Activated CD4-positive, alpha-beta T cell treated with anti-CD3 and anti-CD28 coated beads, Interleukin-2, amount 50 U/mL, for 24 hours (primary cell): ENCODE measurements at regions not wholly inside any gene's neighbourhood (a gene's known extent, or its start where the extent isn't known, plus 50 kb on each side); places are given as distances from the start of the nearest gene placed in this dataset.
A peak's percentile ranks its signal among the peaks of the same experiment; 100 is the strongest.

Experiments
- DNase-seq, 2 donors: peaks; one replicate each; pipeline ENCODE4 v3.0.0-alpha.2; 2020; ENCODE audit warnings: low read depth in 1 of 2, low spot score in 1 of 2

- DNase-seq, result no peak
Measured at GRCh38 chr15:70508561-70509281, 254.6 kb downstream of the UACA start.

- no peak for DNase-seq
Measured at GRCh38 chr15:70507772-70508371, 255.5 kb downstream of the UACA start.

- no peak for DNase-seq
Measured at GRCh38 chr15:70505936-70506912, 257.1 kb downstream of the UACA start.

DNA sequence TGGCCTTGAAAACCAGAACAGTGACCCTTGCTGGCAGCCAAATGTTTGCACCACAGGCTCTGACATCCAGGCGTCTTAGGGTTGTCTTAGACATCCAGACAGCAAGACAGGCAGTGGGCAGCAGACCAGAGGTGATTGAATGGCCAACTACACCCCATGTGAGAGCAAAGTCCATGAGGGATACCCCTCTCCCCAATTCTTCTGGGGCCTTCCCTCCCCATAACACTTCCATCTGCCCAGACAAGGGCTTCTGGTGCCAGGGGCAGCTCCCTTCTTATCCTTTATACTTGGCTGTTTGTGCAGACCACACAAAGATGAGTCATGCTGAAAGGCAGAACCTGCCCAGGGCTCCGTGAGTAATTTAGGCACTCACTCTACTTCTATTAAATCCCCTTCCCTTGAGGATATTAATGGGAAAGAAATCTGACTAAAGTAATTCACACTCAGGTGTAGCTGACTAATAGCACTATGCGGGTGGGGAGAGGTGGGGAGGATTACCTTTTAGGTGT lies 257.9 kb downstream of the UACA start:
- DNase-seq, result no peak

DNA sequence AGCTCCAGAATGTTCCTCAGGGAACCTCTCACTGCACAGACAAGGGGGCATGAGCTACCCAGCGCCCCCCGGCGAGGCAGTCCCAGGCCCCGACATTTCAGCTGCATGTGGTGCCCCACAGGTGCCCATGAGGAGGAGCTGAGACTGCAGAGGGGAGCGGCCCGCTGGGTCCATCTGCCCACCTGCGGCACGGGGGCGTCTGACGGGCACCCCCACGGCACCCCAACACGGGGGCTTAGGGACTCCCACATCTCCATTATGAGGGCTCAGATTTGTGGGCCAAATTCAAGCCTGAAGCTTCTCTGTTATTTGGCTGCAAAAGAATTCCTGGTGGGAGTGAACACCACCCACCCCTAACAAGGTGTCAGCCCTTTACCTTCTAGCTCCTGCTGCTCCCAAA lies 258.4 kb downstream of the UACA start:
- no peak for DNase-seq

GRCh38 chr15:70504299-70504951 lies 258.9 kb downstream of the UACA start:
- no peak for DNase-seq

GRCh38 chr15:70503798-70504298 lies 259.5 kb downstream of the UACA start:
- DNase-seq, result no peak

GRCh38 chr15:70503073-70503745 lies 260.1 kb downstream of the UACA start:
- DNase-seq, result no peak

DNA sequence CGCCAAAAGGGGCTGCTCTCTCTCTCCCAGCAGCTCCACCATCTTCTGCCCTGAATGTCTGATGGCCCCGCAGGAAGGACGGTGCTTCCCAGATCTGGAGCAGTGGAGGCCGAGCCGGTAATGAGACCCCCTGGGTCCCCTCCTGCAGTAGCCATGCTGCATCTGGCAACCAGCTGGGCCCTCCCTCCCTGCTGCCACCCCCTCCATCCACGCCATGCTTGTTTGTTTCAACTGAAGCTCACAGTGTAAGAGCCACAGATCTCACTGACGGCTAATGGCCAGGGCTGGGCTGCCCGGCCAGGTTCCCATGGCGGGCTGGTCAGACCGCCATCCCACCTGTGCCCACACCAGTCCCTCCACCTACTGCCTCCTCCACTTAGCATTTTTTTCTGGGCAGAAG lies 260.8 kb downstream of the UACA start:
- no peak for DNase-seq

DNA sequence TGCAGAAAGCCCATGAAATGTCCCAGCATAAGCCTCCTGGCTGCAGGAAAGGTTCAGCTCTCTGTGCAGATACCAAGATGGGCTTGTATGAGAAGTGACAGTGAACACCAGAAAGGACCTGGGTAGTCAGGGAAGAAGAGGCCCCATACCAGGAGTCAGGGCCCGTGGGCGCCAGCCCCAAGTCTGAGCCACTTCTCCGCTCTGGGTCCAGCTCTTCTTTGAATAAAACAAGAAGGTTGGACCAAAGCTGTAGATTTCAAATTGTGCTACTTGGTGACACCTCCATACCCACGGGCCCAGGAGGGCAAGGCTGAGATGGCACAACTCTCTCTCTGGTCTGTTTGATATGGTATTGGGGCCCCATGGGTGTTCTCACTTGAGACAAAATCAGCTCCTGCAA lies 261.5 kb downstream of the UACA start:
- DNase-seq, result no peak

DNA sequence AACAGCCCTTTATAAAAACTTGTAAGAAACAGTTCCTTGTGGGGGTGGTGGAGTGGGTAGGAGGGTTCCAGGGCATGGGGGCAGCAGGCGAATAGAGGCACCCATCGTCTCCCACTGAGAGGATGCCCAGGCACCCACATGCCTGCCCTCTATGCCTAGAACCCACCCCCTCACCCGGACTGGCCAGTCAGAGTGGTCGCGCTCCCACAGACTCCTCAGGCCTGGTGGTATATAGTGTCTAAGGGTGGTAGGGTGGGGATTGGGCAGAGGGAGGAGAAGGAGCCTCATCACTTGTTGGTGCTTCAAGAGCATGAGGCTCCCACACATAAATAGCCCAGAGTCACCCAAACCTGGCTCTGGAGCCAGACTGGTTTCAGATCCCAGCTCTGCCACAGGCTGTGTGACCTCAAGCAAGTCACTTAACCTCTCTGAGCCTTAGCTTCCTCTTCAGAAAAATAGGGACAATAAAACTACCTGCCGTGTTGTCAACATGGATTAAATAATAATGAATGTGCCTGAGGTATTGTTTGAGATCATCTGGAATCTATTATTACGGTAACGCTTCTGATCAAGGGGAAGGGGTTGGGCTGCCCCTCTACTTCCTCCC lies 262.1 kb downstream of the UACA start:
- DNase-seq, result no peak

DNA sequence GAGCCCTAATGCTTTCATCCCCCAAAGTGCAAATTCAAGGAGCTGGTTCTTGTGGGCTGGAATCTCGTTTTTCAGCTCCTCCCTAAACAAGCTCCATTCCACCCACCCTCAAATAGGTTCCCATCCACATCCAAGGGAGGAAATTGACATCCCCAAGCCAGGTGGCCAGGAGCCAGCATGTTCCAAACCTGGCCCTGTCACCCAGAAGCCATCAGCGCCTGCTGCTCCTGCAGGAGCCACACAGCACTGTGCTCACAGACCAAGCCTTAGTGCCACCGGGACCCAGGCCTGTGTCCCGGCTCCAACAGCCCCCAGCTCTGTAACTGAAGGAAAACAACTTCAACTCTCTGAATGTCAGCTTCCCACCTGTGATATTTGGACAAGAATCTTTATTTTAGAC lies 263.6 kb downstream of the UACA start:
- DNase-seq, result no peak

DNA sequence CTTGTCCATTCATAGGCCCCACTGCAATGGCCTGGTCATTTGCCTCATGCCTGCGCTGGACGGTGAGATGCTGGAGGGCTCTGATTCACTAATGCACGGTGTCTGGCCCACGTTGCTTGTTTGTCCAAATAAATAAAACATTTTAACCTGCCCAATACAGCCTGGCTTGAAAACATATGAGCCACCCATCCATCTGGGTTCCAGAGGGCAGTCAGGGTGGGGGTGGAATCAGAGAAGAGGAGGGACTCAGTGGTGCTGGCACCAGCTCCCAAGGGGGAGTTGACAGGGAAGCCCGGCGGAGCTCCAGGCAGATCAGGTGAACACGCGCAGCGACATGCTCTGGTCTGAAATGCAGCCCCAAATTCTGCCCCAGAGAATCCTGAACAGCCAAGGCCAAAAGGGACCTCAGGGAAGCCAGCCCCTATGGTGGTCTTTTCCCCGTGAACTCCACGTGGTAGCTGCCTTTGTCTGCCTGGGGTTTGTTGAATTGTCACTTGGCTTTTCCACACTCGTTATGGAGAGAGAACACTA lies 265.2 kb downstream of the UACA start:
- DNase-seq, result no peak

DNA sequence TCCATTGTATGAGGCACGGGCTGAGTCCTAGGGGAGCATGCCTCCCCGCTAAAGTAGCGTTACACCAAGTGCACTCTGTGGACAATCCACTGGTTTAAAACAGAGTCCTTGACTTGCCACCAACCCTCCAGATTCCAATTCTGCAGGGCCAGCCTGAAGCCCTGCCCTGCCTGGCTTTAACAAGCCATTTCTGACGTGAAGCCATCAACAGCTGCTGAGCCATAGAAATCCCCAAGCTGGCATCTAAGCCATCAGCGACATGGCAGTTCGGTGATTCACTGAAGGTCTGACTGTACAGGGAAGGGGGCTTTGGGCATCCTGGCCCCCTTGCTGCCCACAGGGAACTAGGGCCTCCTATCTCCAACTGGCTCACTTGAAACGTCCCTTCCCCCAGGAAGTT lies 265.7 kb downstream of the UACA start:
- DNase-seq, result no peak

DNA sequence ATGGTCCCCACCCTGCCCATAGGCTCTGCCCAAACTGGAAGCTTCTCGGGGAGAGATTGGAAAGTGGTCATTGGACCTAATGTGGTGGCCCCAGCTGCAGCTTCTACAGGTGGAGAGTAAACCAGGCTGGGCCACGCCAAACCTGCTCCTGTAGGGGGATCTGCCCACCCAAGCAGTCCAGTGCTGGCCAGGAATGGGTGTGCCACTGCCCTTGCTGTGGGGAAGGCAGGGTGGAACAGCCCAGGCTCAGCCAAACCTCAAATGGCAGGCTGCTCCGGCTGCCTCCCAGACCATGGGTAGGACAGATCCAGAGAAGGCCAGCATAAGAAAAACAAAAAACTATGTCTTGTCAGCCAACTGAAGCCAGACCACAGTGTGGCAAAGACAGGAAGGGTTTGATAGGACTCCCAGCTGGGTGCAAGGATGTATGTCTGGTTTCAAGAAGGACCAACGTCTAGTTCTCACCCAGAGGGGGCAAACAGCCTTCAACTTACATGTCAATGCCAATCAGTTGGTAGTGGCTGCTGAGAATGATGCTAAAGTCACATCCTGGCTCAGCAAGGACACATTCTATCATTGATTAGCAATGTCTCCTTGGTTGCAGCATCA lies 267.3 kb downstream of the UACA start:
- no peak for DNase-seq

DNA sequence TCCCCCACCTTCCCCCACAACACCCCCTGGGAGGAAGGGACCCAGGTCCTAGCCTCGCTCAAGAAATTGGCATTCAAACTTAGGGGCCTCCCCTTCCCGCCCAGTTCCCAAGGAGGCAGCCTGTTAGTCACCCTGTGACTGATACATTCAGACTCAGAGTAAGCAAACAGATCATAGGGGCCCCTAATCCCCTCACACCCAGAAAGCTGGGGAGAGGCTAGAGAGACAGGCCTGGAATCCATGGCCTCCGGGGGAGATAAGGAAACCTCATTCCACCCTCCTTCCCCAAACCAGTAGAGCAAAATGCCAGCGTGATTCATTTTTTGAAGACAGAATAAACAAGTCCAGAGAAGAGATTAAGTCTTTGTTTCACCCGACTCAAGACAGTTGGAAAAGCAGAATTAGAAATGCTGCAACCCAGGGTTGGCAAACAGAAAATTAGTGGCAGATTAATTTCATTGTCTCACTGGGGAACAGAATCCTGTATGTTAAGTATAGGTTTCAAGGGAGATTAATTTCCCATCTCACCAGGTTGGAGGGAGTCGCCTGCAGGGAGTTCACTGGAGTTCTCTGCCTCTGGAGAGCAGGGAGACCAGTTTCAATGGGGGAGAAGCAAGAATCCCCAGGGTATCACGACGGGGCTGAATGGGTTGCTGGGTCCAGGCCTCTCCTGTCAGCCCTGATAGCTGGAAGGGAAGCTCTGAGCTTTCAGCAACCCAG lies 268.3 kb downstream of the UACA start:
- DNase-seq, result peak in 1 of 2 donors; percentile 37

DNA sequence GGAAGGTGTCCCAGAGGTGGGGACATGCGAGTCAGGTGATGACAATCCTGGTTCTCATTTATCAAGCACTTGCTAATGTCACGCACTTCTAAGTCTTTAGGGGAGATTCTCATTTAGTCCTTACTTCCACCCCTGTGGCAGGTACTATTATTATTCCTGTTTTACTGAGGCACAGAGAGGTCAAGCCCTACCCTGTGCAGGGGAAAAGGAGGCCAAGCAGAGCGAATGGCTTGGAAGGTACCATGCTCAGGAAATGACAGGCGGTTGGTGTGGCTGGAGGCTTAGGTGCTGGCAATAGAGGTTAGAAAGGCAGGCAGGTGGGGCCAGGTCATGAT lies 268.9 kb downstream of the UACA start:
- DNase-seq, result no peak

GRCh38 chr15:70493787-70494516 lies 269.4 kb downstream of the UACA start:
- DNase-seq, result no peak
